Activated naive CD4-positive, alpha-beta T cell treated with anti-CD3 and anti-CD28 coated beads for 36 hours (primary cell): ENCODE measurements at regions not wholly inside any gene's neighbourhood (a gene's known extent, or its start where the extent isn't known, plus 50 kb on each side); places are given as distances from the start of the nearest gene placed in this dataset.
"Not testable (repeated sequence)": the region's sequence is repeated elsewhere in the genome, so short reads cannot be mapped to it uniquely, and the experiment has no call there.

Experiments
- CTCF ChIA-PET: fragments of 350-600 bp; sonication (Branson Sonifier 250); formaldehyde crosslinking; loops from one replicate; lab custom pipeline; 2021; ENCODE audit warnings: antibody characterized with exemption; lab: Charles Lee
- DNase-seq: peaks from one replicate; pipeline ENCODE4 v3.0.0-alpha.2; 2020
- H3K27ac Mint-ChIP-seq: one replicate; pipeline ENCODE4 v1.8.0; 2021; ENCODE audit warnings: mild to moderate bottlenecking, mixed read lengths
- H3K27me3 Mint-ChIP-seq: one replicate; pipeline ENCODE4 v1.8.0; 2021; ENCODE audit warnings: low read depth, mixed read lengths
- H3K36me3 Mint-ChIP-seq: one replicate; pipeline ENCODE4 v1.8.0; 2021; ENCODE audit warnings: low read depth, mixed read lengths
- H3K4me1 Mint-ChIP-seq: one replicate; pipeline ENCODE4 v1.8.0; 2021; ENCODE audit warnings: low read depth, mixed read lengths
- H3K4me3 Mint-ChIP-seq: one replicate; pipeline ENCODE4 v1.8.0; 2021; ENCODE audit warnings: mild to moderate bottlenecking, moderate library complexity, mixed read lengths
- H3K9me3 Mint-ChIP-seq: one replicate; pipeline ENCODE4 v1.8.0; 2021; ENCODE audit warnings: mixed read lengths
- intact Hi-C: fragments of 100-400 bp; cut with micrococcal nuclease; formaldehyde crosslinking; loops from one replicate; pipeline ENCODE4 v1.15.1; 2023

- no peaks in the 10 kb centered on the region for H3K9me3 Mint-ChIP-seq
- H3K4me3 Mint-ChIP-seq = no peak overlapping the region
- intact Hi-C loops = no loop called here
- DNase-seq = no peak
- no peaks in the 10 kb centered on the region for H3K27me3 Mint-ChIP-seq
- CTCF ChIA-PET = no interaction called here
- H3K4me1 Mint-ChIP-seq = no peaks in the 10 kb centered on the region
- H3K27ac Mint-ChIP-seq = no peak overlapping the region
- no peaks in the 10 kb centered on the region for H3K36me3 Mint-ChIP-seq
These were observed 1872.8 kb upstream of the ACO1 start for GRCh38 chr9:30511666-30512065.

- intact Hi-C loops = no loop called here
- Mint-ChIP-seq H3K27ac (no peak overlapping the region), H3K27me3 (no peaks in the 10 kb centered on the region), H3K4me3 (no peak overlapping the region), H3K36me3 (no peaks in the 10 kb centered on the region), H3K4me1 (no peaks in the 10 kb centered on the region), H3K9me3 (no peaks in the 10 kb centered on the region)
- no peak for DNase-seq
- CTCF ChIA-PET = no interaction called here
These were observed 1865.3 kb upstream of the ACO1 start for GRCh38 chr9:30519166-30519565.

- no peak overlapping the region for H3K4me3 Mint-ChIP-seq
- CTCF ChIA-PET = no interaction called here
- no peaks in the 10 kb centered on the region for H3K9me3 Mint-ChIP-seq
- DNase-seq = no peak
- no peak overlapping the region for H3K27ac Mint-ChIP-seq
- intact Hi-C loops = no loop called here
- H3K27me3 Mint-ChIP-seq = no peaks in the 10 kb centered on the region
- no peaks in the 10 kb centered on the region for H3K4me1 Mint-ChIP-seq
- no peaks in the 10 kb centered on the region for H3K36me3 Mint-ChIP-seq
These were observed 1864.7 kb upstream of the ACO1 start for GRCh38 chr9:30519756-30520155.

GRCh38 chr9:30522061-30522460 is 1862.4 kb upstream of the ACO1 start:
- intact Hi-C loops = no loop called here
- Mint-ChIP-seq H3K27me3 (no peaks in the 10 kb centered on the region), H3K9me3 (no peaks in the 10 kb centered on the region), H3K36me3 (no peaks in the 10 kb centered on the region), H3K4me1 (no peaks in the 10 kb centered on the region), H3K27ac (no peak overlapping the region), H3K4me3 (no peak overlapping the region)
- DNase-seq = no peak
- CTCF ChIA-PET = no interaction called here

- no peak overlapping the region for H3K27ac Mint-ChIP-seq
- intact Hi-C loops = no loop called here
- CTCF ChIA-PET = no interaction called here
- no peak overlapping the region for H3K4me3 Mint-ChIP-seq
- DNase-seq = no peak
- H3K36me3 Mint-ChIP-seq = no peaks in the 10 kb centered on the region
- H3K4me1 Mint-ChIP-seq = no peaks in the 10 kb centered on the region
- H3K27me3 Mint-ChIP-seq = no peaks in the 10 kb centered on the region
- no peaks in the 10 kb centered on the region for H3K9me3 Mint-ChIP-seq
These were observed 1862.0 kb upstream of the ACO1 start for GRCh38 chr9:30522486-30522885.

- DNase-seq = no peak
- intact Hi-C loops = no loop called here
- no peaks in the 10 kb centered on the region for H3K27me3 Mint-ChIP-seq
- no peak overlapping the region for H3K4me3 Mint-ChIP-seq
- no peaks in the 10 kb centered on the region for H3K36me3 Mint-ChIP-seq
- no peaks in the 10 kb centered on the region for H3K4me1 Mint-ChIP-seq
- no peaks in the 10 kb centered on the region for H3K9me3 Mint-ChIP-seq
- H3K27ac Mint-ChIP-seq = no peak overlapping the region
- CTCF ChIA-PET = no interaction called here
These were observed 1860.1 kb upstream of the ACO1 start for GRCh38 chr9:30524311-30524710.

GRCh38 chr9:30534455-30534854 is 1850.0 kb upstream of the ACO1 start:
- H3K4me3 Mint-ChIP-seq = no peak overlapping the region

GRCh38 chr9:30534896-30535295 is 1849.5 kb upstream of the ACO1 start:
- H3K4me3 Mint-ChIP-seq = no peak overlapping the region
- intact Hi-C loops = no loop called here

More at GRCh38 chr9:30534455-30534854, 1850.0 kb upstream of the ACO1 start:
- no peaks in the 10 kb centered on the region for H3K27me3 Mint-ChIP-seq
- H3K27ac Mint-ChIP-seq = no peak overlapping the region
- peaks cover 11% of the 10 kb centered on the region for H3K9me3 Mint-ChIP-seq
- intact Hi-C loops = no loop called here
- H3K4me1 Mint-ChIP-seq = no peaks in the 10 kb centered on the region
- CTCF ChIA-PET = no interaction called here
- peaks cover 2% of the 10 kb centered on the region for H3K36me3 Mint-ChIP-seq
- no peak for DNase-seq

GRCh38 chr9:30536494-30536893 is 1847.9 kb upstream of the ACO1 start:
- no peak overlapping the region for H3K27ac Mint-ChIP-seq
- CTCF ChIA-PET = no interaction called here
- H3K4me1 Mint-ChIP-seq = no peaks in the 10 kb centered on the region
- no peaks in the 10 kb centered on the region for H3K27me3 Mint-ChIP-seq
- peaks cover 2% of the 10 kb centered on the region for H3K36me3 Mint-ChIP-seq
- no peak for DNase-seq
- intact Hi-C loops = no loop called here
- no peak overlapping the region for H3K4me3 Mint-ChIP-seq
- peaks cover 11% of the 10 kb centered on the region for H3K9me3 Mint-ChIP-seq

More at GRCh38 chr9:30534896-30535295, 1849.5 kb upstream of the ACO1 start:
- Mint-ChIP-seq H3K27me3 (no peaks in the 10 kb centered on the region), H3K9me3 (peaks cover 11% of the 10 kb centered on the region), H3K4me1 (no peaks in the 10 kb centered on the region), H3K27ac (no peak overlapping the region), H3K36me3 (peaks cover 2% of the 10 kb centered on the region)
- CTCF ChIA-PET = no interaction called here
- DNase-seq = no peak

- DNase-seq, H3K27me3 Mint-ChIP-seq, intact Hi-C loops, CTCF ChIA-PET, H3K4me3 Mint-ChIP-seq, H3K4me1 Mint-ChIP-seq, H3K27ac Mint-ChIP-seq, H3K36me3 Mint-ChIP-seq: not testable (repeated sequence)
- H3K9me3 Mint-ChIP-seq = peaks cover 11% of the 10 kb centered on the region
These were observed 1844.7 kb upstream of the ACO1 start for GRCh38 chr9:30539696-30540095.

GRCh38 chr9:30574355-30575151 is 1809.9 kb upstream of the ACO1 start:
- H3K9me3 Mint-ChIP-seq = no peaks in the 10 kb centered on the region
- CTCF ChIA-PET = no interaction called here
- no peaks in the 10 kb centered on the region for H3K4me1 Mint-ChIP-seq
- intact Hi-C loops = no loop called here
- H3K4me3 Mint-ChIP-seq = no peak overlapping the region
- DNase-seq = no peak
- no peaks in the 10 kb centered on the region for H3K27me3 Mint-ChIP-seq
- no peaks in the 10 kb centered on the region for H3K36me3 Mint-ChIP-seq
- H3K27ac Mint-ChIP-seq = no peak overlapping the region

- no peak for DNase-seq
- Mint-ChIP-seq H3K4me3 (no peak overlapping the region), H3K27ac (no peak overlapping the region), H3K4me1 (no peaks in the 10 kb centered on the region), H3K27me3 (no peaks in the 10 kb centered on the region), H3K9me3 (no peaks in the 10 kb centered on the region), H3K36me3 (no peaks in the 10 kb centered on the region)
- intact Hi-C loops = no loop called here
- CTCF ChIA-PET = no interaction called here
These were observed 1809.2 kb upstream of the ACO1 start for GRCh38 chr9:30575218-30575617.

GRCh38 chr9:30575691-30576090 is 1808.8 kb upstream of the ACO1 start:
- no peak overlapping the region for H3K27ac Mint-ChIP-seq
- CTCF ChIA-PET = no interaction called here
- intact Hi-C loops = no loop called here
- H3K27me3 Mint-ChIP-seq = no peaks in the 10 kb centered on the region
- no peaks in the 10 kb centered on the region for H3K9me3 Mint-ChIP-seq
- no peak overlapping the region for H3K4me3 Mint-ChIP-seq
- H3K4me1 Mint-ChIP-seq = no peaks in the 10 kb centered on the region
- H3K36me3 Mint-ChIP-seq = no peaks in the 10 kb centered on the region
- DNase-seq = no peak
